ENCODE measurements at regions not wholly inside any gene's neighbourhood (a gene's known extent, or its start where the extent isn't known, plus 50 kb on each side); places are given as distances from the start of the nearest gene placed in this dataset.

DNA sequence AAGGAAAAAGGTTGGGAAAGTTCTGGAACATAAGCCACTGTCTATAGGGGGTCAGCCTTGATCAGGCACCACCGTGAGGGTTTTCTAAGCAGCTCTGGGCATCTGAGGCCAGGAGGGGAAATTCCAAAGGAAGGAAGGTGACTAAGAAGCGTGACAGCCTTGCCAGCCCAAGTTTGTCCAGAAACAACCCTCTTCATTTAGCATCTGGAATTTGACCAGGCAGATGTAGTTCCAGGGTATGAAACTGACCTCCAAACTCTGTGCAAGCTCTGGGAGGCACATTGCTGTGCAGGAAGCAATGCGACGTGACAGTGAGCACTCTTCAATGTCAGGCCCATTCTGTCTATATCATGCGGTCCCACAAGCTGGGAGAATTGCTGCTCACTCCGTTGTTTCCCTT lies 85.4 kb upstream of the TPM1 start:
- Histone ChIP-seq H3K27me3 (ENCODE audit: control insufficient read depth in 2 of 2, insufficient read depth in 2 of 2, low read length in 2 of 2) (peaks cover 0 to 5% of the 10 kb centered on the region in 2 donors), H3K9me3 (ENCODE audit: control insufficient read depth in 2 of 3, low read length in 3 of 3) (no peaks in the 10 kb centered on the region), H3K4me3 (ENCODE audit: low read length) (no peak overlapping the region), H3K4me1 (ENCODE audit: control insufficient read depth in 2 of 2, insufficient read depth in 2 of 2, low read length in 2 of 2) (no peaks in the 10 kb centered on the region), H3K27ac (ENCODE audit: low read depth, low read length) (no peak overlapping the region), H3K36me3 (ENCODE audit: control insufficient read depth in 2 of 3, insufficient read depth in 3 of 3, low read length in 3 of 3) (no peaks in the 10 kb centered on the region)
- no peak overlapping the region for H3K4me3 Mint-ChIP-seq
- intact Hi-C loops (cut with micrococcal nuclease), result no loop called here
- no peaks in the 10 kb centered on the region for H3K36me3 Mint-ChIP-seq
- H3K27me3 Mint-ChIP-seq, result peaks cover 5 to 22% (median 20%) of the 10 kb centered on the region in 5 donors
- no peaks in the 10 kb centered on the region for H3K9me3 Mint-ChIP-seq
- DNase-seq, result no peak
- ChIA-PET CTCF (no interaction called here), POLR2A (no interaction called here)
- H3K27ac Mint-ChIP-seq, result no peak overlapping the region
- peaks cover 0 to 1% (median 0%) of the 10 kb centered on the region in 7 donors for H3K4me1 Mint-ChIP-seq
- ATAC-seq, result no peak

DNA sequence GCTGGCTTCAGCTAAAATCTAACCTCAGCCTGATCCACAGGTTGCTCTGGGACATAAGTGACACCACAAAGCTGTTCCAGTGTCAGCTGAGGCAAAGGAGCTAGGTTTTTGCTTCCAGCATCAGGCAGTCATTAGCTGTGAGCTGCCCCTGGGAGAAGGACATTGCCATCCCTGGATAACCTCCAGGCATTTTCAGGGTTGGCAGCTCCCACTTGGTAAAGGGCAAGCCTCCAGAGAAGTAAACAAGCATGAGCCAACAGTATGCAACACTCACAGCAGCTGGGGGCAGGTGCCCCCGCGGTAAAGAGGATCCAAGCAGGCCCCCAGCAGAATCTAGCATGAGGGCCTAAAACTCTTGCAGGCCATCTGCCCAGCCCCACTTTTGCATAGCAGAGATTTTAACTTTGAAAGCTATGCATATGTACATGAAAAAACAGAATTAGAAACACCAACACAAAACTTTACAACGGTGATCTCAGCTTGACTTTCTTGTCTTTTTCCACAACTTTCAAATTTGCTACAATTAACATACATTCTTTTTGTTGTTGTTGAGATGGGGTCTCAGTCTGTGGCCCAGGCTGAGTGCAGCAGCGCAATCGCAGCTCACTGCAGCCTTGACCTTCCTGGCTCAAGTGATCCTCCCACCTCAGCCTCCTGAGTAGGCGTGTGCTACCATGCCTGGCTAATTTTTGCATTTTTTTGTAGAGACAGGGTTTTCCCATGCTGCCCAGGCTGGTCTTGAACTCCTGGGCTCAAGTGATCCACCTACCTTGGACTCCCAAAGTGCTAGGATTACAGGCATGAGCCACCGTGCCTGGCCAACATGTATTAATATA lies 83.8 kb upstream of the TPM1 start:
- Mint-ChIP-seq H3K9me3 (no peaks in the 10 kb centered on the region), H3K27me3 (peaks cover 0 to 10% (median 8%) of the 10 kb centered on the region in 5 donors), H3K27ac (no peak overlapping the region), H3K36me3 (no peaks in the 10 kb centered on the region), H3K4me3 (no peak overlapping the region), H3K4me1 (peaks cover 0 to 1% (median 0%) of the 10 kb centered on the region in 7 donors)
- Histone ChIP-seq H3K4me1 (ENCODE audit: control insufficient read depth in 2 of 2, insufficient read depth in 2 of 2, low read length in 2 of 2) (no peaks in the 10 kb centered on the region), H3K9me3 (ENCODE audit: control insufficient read depth in 2 of 3, low read length in 3 of 3) (no peaks in the 10 kb centered on the region), H3K36me3 (ENCODE audit: control insufficient read depth in 2 of 3, insufficient read depth in 3 of 3, low read length in 3 of 3) (no peaks in the 10 kb centered on the region), H3K27ac (ENCODE audit: low read depth, low read length) (no peak overlapping the region), H3K27me3 (ENCODE audit: control insufficient read depth in 2 of 2, insufficient read depth in 2 of 2, low read length in 2 of 2) (no peaks in the 10 kb centered on the region), H3K4me3 (ENCODE audit: low read length) (no peak overlapping the region)
- intact Hi-C loops (cut with micrococcal nuclease), result no loop called here
- ATAC-seq, result no peak
- ChIA-PET POLR2A (no interaction called here), CTCF (no interaction called here)
- no peak for DNase-seq

DNA sequence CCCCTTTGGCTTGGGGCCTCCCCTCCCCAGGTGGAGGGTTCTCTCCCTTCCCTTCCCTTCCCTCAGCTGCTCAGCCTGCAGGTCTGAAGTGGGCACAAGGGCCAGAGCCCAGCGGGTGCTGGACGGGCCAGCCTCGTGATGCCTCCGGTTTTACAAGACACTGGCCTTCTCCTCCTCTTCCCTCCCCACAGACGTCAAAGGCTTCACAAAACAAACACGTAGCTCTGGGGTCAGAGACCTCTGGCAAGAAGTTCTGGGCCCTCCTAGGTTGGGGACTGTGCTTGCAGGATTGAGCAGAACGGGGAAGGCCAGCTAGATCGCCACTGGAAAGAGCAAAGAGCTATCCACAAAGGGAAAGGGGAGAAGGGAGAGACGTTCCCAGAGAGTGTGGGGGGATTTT lies 81.4 kb upstream of the TPM1 start:
- Histone ChIP-seq H3K9me3 (ENCODE audit: control insufficient read depth in 2 of 3, low read length in 3 of 3) (no peaks in the 10 kb centered on the region), H3K36me3 (ENCODE audit: control insufficient read depth in 2 of 3, insufficient read depth in 3 of 3, low read length in 3 of 3) (no peaks in the 10 kb centered on the region), H3K4me3 (ENCODE audit: low read length) (no peak overlapping the region), H3K4me1 (ENCODE audit: control insufficient read depth in 2 of 2, insufficient read depth in 2 of 2, low read length in 2 of 2) (no peaks in the 10 kb centered on the region), H3K27me3 (ENCODE audit: control insufficient read depth in 2 of 2, insufficient read depth in 2 of 2, low read length in 2 of 2) (no peaks in the 10 kb centered on the region), H3K27ac (ENCODE audit: low read depth, low read length) (no peak overlapping the region)
- no peaks in the 10 kb centered on the region for H3K9me3 Mint-ChIP-seq
- ATAC-seq (no peak), DNase-seq (no peak)
- intact Hi-C loops (cut with micrococcal nuclease), result no loop called here
- peaks cover 0 to 1% (median 0%) of the 10 kb centered on the region in 7 donors for H3K4me1 Mint-ChIP-seq
- H3K36me3 Mint-ChIP-seq, result no peaks in the 10 kb centered on the region
- ChIA-PET POLR2A (no interaction called here), CTCF (no interaction called here)
- peaks cover 0 to 2% (median 0%) of the 10 kb centered on the region in 5 donors for H3K27me3 Mint-ChIP-seq
- no peak overlapping the region for H3K4me3 Mint-ChIP-seq
- no peak overlapping the region for H3K27ac Mint-ChIP-seq

DNA sequence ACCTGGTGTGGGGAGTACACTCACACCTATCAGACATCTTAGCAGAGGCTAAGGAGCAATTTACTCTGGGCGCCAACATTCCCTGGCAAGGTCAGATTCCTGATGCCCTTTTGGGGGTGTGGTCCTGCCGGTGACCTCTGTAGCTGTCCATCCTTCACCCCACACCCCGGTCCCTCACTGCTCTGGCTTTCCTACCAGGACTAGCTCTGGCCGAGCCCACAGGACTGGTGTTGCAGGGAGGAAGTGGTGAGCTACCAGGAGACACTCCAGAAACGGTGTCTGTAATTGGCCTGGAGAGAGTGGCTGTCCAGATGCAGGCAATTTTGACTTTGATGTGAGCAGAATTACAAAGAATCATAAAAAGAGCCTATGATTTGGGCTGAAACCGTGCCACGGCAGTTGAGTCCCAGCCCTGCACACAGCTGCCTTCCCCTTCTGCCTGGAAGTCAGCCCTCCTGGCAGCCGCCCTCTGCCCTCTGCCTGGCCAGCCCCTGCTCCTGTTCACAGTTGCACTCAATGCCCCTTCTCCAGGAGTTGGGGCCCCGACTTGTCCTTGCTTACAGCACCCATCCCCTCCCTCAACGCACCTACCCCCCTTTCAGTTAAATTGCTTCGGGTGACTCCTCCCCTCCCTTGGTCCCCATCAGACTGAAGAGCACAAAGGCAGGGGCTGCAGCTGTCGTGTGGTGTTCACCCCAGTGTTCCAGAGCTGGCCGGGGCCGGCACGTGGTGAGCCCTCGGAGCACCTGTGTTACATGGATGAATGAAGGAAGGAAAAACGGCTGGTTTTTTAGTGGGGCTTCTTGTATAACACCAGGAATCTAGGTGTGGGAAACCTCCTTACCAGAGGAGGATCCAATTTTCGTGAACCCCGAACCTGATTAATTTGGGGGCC lies 80.2 kb upstream of the TPM1 start:
- Mint-ChIP-seq H3K4me1 (no peaks in the 10 kb centered on the region), H3K27me3 (peaks cover 0 to 2% (median 0%) of the 10 kb centered on the region in 5 donors), H3K9me3 (no peaks in the 10 kb centered on the region), H3K27ac (no peak overlapping the region), H3K36me3 (no peaks in the 10 kb centered on the region), H3K4me3 (no peak overlapping the region)
- Histone ChIP-seq H3K36me3 (ENCODE audit: control insufficient read depth in 2 of 3, insufficient read depth in 3 of 3, low read length in 3 of 3) (no peaks in the 10 kb centered on the region), H3K9me3 (ENCODE audit: control insufficient read depth in 2 of 3, low read length in 3 of 3) (no peaks in the 10 kb centered on the region), H3K27me3 (ENCODE audit: control insufficient read depth in 2 of 2, insufficient read depth in 2 of 2, low read length in 2 of 2) (no peaks in the 10 kb centered on the region), H3K27ac (ENCODE audit: low read depth, low read length) (no peak overlapping the region), H3K4me1 (ENCODE audit: control insufficient read depth in 2 of 2, insufficient read depth in 2 of 2, low read length in 2 of 2) (no peaks in the 10 kb centered on the region), H3K4me3 (ENCODE audit: low read length) (no peak overlapping the region)
- DNase-seq (no peak), ATAC-seq (no peak)
- intact Hi-C loops (cut with micrococcal nuclease), result no loop called here
- ChIA-PET CTCF (no interaction called here), POLR2A (no interaction called here)

DNA sequence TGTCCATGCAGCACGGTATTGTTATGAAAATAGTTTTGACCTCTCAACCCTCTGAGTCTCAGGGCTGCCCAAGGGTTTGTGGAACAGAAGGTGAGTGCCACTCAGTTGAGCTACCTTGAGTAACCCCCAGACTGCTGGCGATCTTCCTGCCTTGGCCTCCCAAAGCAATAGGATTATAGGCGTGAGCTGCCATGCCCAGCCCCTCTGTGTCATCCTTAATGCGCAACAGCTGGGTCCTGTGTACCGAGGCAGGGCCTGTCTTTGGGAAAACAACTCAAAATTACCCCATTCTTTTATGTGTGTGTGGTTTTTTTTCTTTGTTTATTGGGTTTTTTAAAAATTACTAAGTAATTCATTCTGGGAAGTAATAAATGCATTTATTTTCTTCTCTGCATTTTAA lies 78.3 kb upstream of the TPM1 start:
- H3K4me1 Mint-ChIP-seq, result no peaks in the 10 kb centered on the region
- H3K36me3 Mint-ChIP-seq, result no peaks in the 10 kb centered on the region
- intact Hi-C loops (cut with micrococcal nuclease), result no loop called here
- no peak overlapping the region for H3K4me3 Mint-ChIP-seq
- POLR2A ChIA-PET, result no interaction called here
- CTCF ChIA-PET, result no interaction called here
- Histone ChIP-seq H3K36me3 (ENCODE audit: control insufficient read depth in 2 of 3, insufficient read depth in 3 of 3, low read length in 3 of 3) (no peaks in the 10 kb centered on the region), H3K4me3 (ENCODE audit: low read length) (no peak overlapping the region), H3K4me1 (ENCODE audit: control insufficient read depth in 2 of 2, insufficient read depth in 2 of 2, low read length in 2 of 2) (no peaks in the 10 kb centered on the region), H3K9me3 (ENCODE audit: control insufficient read depth in 2 of 3, low read length in 3 of 3) (no peaks in the 10 kb centered on the region), H3K27ac (ENCODE audit: low read depth, low read length) (no peak overlapping the region), H3K27me3 (ENCODE audit: control insufficient read depth in 2 of 2, insufficient read depth in 2 of 2, low read length in 2 of 2) (no peaks in the 10 kb centered on the region)
- no peak for ATAC-seq
- peaks cover 0 to 2% (median 0%) of the 10 kb centered on the region in 5 donors for H3K27me3 Mint-ChIP-seq
- H3K27ac Mint-ChIP-seq, result no peak overlapping the region
- no peak for DNase-seq
- H3K9me3 Mint-ChIP-seq, result no peaks in the 10 kb centered on the region

DNA sequence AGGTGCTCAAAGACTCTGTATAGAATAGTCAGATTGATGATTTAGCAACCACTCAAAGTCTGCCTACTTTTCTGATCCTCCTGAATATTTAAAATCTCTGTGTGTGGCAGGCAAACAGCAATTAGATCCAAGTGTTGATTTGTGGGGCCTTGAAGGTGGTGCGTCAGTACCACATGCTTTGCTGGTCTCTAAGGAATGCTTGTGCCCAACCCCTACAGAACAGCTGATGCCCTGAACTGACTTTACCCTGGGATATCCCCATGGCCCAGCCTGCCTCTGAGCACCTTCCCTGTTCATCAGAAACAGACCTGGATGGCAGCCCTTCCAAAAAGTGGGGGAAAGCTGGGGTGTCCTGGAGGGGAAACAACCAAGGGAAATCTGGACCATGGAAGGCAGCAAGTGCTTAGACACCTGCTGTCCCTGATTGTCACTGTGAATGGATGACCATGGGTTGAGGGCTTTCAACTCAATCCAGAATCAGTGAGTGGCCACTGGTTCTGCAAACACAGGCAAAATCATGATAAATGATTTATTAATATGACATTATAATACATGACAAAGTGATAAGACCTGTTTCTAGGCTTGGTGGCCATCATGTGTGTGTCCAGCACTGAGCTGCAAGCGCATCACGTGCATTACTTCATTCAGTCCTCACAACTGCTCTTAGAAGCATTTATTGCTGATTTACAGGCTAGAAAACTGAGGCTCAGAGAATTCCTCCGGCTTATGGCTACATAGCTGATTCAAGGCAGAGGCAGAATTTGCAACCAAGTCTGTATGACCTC lies 76.1 kb upstream of the TPM1 start:
- no peaks in the 10 kb centered on the region for H3K4me1 ChIP-seq (ENCODE audit: control insufficient read depth in 2 of 2, insufficient read depth in 2 of 2, low read length in 2 of 2)
- H3K36me3 ChIP-seq (ENCODE audit: control insufficient read depth in 2 of 3, insufficient read depth in 3 of 3, low read length in 3 of 3), result no peaks in the 10 kb centered on the region
- H3K4me3 ChIP-seq (ENCODE audit: low read length), result no peak overlapping the region
- H3K27me3 ChIP-seq (ENCODE audit: control insufficient read depth in 2 of 2, insufficient read depth in 2 of 2, low read length in 2 of 2), result no peaks in the 10 kb centered on the region
- Mint-ChIP-seq H3K27ac (no peak overlapping the region), H3K27me3 (peaks cover 0 to 12% (median 2%) of the 10 kb centered on the region in 5 donors), H3K4me1 (peaks cover 0 to 2% (median 0%) of the 10 kb centered on the region in 7 donors), H3K36me3 (no peaks in the 10 kb centered on the region), H3K4me3 (no peak overlapping the region), H3K9me3 (peaks cover 0 to 2% (median 0%) of the 10 kb centered on the region in 11 donors)
- H3K27ac ChIP-seq (ENCODE audit: low read depth, low read length), result no peak overlapping the region
- no peaks in the 10 kb centered on the region for H3K9me3 ChIP-seq (ENCODE audit: control insufficient read depth in 2 of 3, low read length in 3 of 3)
- no peak for DNase-seq
- intact Hi-C loops (cut with micrococcal nuclease), result no loop called here
- no peak for ATAC-seq
- ChIA-PET CTCF (no interaction called here), POLR2A (no interaction called here)

Measured in naive thymus-derived CD4-positive, alpha-beta T cell (primary cell).